Loucy (cell line): ENCODE measurements at regions not wholly inside any gene's neighbourhood (a gene's known extent, or its start where the extent isn't known, plus 50 kb on each side); places are given as distances from the start of the nearest gene placed in this dataset.

Source experiments
- H2AFZ ChIP-seq: fragments of 200-600 bp; sonication (generic); 2 replicates; pipeline ENCODE4 v1.6.0; 2016; ENCODE audit warnings: antibody characterized with exemption, mild to moderate bottlenecking, low read length, moderate library complexity
- H3F3A ChIP-seq: fragments of 200-600 bp; 2 replicates; pipeline ENCODE4 v1.6.0; 2016; ENCODE audit warnings: antibody characterized with exemption, low read depth, mild to moderate bottlenecking
- H3K27me3 ChIP-seq: fragments of 200-600 bp; sonication (generic); 2 replicates; pipeline ENCODE4 v1.6.1; 2014; ENCODE audit warnings: low read length, mild to moderate bottlenecking; ENCODE audit not compliant: insufficient read depth, poor library complexity, severe bottlenecking
- H3K36me3 ChIP-seq: fragments of 200-600 bp; sonication (generic); 2 replicates; pipeline ENCODE4 v1.6.1; 2016; ENCODE audit warnings: low read length; ENCODE audit not compliant: insufficient read depth
- H3K4me1 ChIP-seq: fragments of 200-600 bp; sonication (generic); 2 replicates; pipeline ENCODE4 v1.5.1; 2014; ENCODE audit warnings: low read length, mild to moderate bottlenecking; ENCODE audit not compliant: insufficient read depth, poor library complexity, severe bottlenecking
- H3K4me2 ChIP-seq: fragments of 200-600 bp; sonication (generic); 2 replicates; pipeline ENCODE4 v1.6.0; 2014; ENCODE audit warnings: antibody characterized with exemption, low read length, low read depth, mild to moderate bottlenecking; ENCODE audit not compliant: poor library complexity, severe bottlenecking
- H3K4me3 ChIP-seq: fragments of 200-600 bp; sonication (generic); 2 replicates; pipeline ENCODE4 v1.5.1; 2014; ENCODE audit warnings: low read length, mild to moderate bottlenecking, mixed read lengths; ENCODE audit not compliant: poor library complexity, severe bottlenecking
- H3K79me2 ChIP-seq: fragments of 200-600 bp; sonication (generic); 2 replicates; pipeline ENCODE4 v1.6.1; 2014; ENCODE audit warnings: low read length; ENCODE audit not compliant: insufficient read depth
- H3K9ac ChIP-seq: fragments of 200-600 bp; sonication (generic); 2 replicates; pipeline ENCODE4 v1.6.0; 2014; ENCODE audit warnings: mild to moderate bottlenecking, low read depth, low read length, moderate library complexity; ENCODE audit not compliant: poor library complexity, severe bottlenecking
- H3K9me2 ChIP-seq: fragments of 200-600 bp; sonication (generic); replicated peaks from 2 replicates; pipeline ENCODE4 v1.6.1; 2016; ENCODE audit warnings: low read depth, low read length, mixed read lengths
- H3K9me3 ChIP-seq: fragments of 200-600 bp; sonication (generic); 2 replicates; pipeline ENCODE4 v1.6.1; 2014; ENCODE audit warnings: mild to moderate bottlenecking, antibody characterized with exemption, low read length, low read depth; ENCODE audit not compliant: insufficient read depth
- H4K20me1 ChIP-seq: fragments of 200-600 bp; sonication (generic); 2 replicates; pipeline ENCODE4 v1.6.0; 2014; ENCODE audit warnings: antibody characterized with exemption, low read length, mild to moderate bottlenecking; ENCODE audit not compliant: insufficient read depth, poor library complexity, severe bottlenecking
- EZH2phosphoT487 ChIP-seq: fragments of 200-600 bp; IDR thresholded peaks from 2 replicates; pipeline ENCODE4 v1.6.1; 2018; ENCODE audit warnings: antibody characterized with exemption, mild to moderate bottlenecking, moderate library complexity, borderline replicate concordance
- TF ChIP-seq, protein P1 (sequence below): fragments of 200-600 bp; sonication (generic); conservative IDR thresholded peaks from 2 replicates; pipeline ENCODE4 v1.5.1; 2014; ENCODE audit warnings: mild to moderate bottlenecking, antibody characterized with exemption, low read length

DNA sequence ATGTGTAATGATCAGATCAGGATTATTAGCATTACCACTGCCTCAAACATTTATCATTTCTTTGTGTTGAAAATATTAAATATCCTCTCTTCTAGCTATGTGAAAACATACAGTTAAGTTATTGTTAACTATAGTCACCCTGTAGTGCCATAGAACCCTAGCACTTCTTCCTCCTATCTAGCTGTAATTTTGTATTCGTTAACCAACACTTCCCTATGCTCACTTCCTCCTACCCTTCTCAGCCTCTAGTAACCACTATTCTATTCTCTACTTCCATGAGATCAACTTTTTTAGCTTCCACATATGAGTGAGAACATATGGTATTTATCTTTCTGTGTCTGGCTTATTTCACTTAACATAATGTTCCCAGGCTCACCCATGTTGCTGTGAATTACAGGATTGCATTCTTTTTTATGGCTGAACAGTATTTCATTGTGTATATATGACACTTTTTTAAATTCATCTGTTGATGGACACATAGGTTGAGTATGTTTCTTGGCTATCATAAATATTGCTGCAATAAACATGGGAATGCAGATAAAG lies 132.7 kb upstream of the RHOBTB1 start:
- no peaks in the 10 kb centered on the region for H3K9me3 ChIP-seq
- no peaks in the 10 kb centered on the region for H3K27me3 ChIP-seq
- no peak overlapping the region for H3K9ac ChIP-seq
- no peaks in the 10 kb centered on the region for H3K79me2 ChIP-seq
- H3K4me3 ChIP-seq, result no peak overlapping the region
- H3K4me1 ChIP-seq, result no peaks in the 10 kb centered on the region
- TF ChIP-seq EZH2phosphoT487, result no peak
- TF ChIP-seq, protein P1, sequence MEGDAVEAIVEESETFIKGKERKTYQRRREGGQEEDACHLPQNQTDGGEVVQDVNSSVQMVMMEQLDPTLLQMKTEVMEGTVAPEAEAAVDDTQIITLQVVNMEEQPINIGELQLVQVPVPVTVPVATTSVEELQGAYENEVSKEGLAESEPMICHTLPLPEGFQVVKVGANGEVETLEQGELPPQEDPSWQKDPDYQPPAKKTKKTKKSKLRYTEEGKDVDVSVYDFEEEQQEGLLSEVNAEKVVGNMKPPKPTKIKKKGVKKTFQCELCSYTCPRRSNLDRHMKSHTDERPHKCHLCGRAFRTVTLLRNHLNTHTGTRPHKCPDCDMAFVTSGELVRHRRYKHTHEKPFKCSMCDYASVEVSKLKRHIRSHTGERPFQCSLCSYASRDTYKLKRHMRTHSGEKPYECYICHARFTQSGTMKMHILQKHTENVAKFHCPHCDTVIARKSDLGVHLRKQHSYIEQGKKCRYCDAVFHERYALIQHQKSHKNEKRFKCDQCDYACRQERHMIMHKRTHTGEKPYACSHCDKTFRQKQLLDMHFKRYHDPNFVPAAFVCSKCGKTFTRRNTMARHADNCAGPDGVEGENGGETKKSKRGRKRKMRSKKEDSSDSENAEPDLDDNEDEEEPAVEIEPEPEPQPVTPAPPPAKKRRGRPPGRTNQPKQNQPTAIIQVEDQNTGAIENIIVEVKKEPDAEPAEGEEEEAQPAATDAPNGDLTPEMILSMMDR, result no peak
- H3K36me3 ChIP-seq, result no peaks in the 10 kb centered on the region
- H3K4me2 ChIP-seq, result no peak overlapping the region
- H3K9me2 ChIP-seq, result no peaks in the 10 kb centered on the region
- no peaks in the 10 kb centered on the region for H3F3A ChIP-seq
- H4K20me1 ChIP-seq, result no peaks in the 10 kb centered on the region
- H2AFZ ChIP-seq, result no peak overlapping the region

DNA sequence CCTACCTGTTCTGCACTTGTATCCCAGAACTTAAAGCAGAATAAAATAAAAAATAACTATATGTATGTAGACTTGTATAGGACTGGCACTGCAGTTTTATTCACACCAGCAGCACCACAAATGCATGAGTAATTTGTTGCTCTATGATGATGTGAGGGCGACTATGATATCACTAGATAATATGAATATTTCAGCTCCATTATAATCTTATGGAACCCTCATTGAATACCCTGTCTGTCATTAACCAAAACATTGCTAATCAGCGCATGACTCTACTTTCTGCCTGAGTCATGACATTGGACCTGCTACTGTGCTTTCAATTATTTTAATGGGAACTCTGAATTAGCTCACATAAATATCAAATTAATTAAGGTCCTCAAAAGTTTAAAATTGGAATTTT lies 129.4 kb upstream of the RHOBTB1 start:
- Histone ChIP-seq H3K4me2 (no peak overlapping the region), H3K9me2 (no peaks in the 10 kb centered on the region), H3K9ac (no peak overlapping the region), H3K79me2 (no peaks in the 10 kb centered on the region), H3K4me1 (no peaks in the 10 kb centered on the region), H3K4me3 (no peak overlapping the region), H3F3A (no peaks in the 10 kb centered on the region), H3K27me3 (no peaks in the 10 kb centered on the region), H3K9me3 (no peaks in the 10 kb centered on the region), H4K20me1 (no peaks in the 10 kb centered on the region), H2AFZ (no peak overlapping the region), H3K36me3 (no peaks in the 10 kb centered on the region)
- no peak for TF ChIP-seq EZH2phosphoT487
- TF ChIP-seq, protein P1, result no peak

DNA sequence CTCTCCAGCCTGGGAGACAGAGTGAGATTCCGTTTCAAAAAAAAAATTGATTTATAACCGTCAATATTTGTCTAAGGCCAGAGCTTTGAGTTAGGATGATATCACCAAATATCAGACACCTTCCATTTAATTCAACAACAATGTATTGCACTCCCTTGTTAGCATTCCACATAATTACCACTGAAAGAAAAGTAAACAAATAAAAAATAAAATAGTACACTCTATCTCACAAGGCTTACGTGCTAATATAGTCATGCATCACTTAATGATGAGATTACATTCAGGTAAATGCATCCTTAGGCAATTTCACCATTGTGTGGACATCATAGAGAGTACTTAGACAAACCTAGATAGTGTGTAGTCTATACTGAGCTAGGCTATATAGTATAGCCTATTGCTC lies 127.6 kb upstream of the RHOBTB1 start:
- Histone ChIP-seq H3K4me1 (no peaks in the 10 kb centered on the region), H3K9me2 (no peaks in the 10 kb centered on the region), H3K79me2 (no peaks in the 10 kb centered on the region), H3K9ac (no peak overlapping the region), H3K27me3 (no peaks in the 10 kb centered on the region), H3K36me3 (no peaks in the 10 kb centered on the region), H3F3A (no peaks in the 10 kb centered on the region), H3K9me3 (no peaks in the 10 kb centered on the region), H2AFZ (no peak overlapping the region), H3K4me2 (no peak overlapping the region), H4K20me1 (no peaks in the 10 kb centered on the region), H3K4me3 (no peak overlapping the region)
- TF ChIP-seq, protein P1, result no peak
- TF ChIP-seq EZH2phosphoT487, result no peak
